ENCODE measurements at regions not wholly inside any gene's neighbourhood (a gene's known extent, or its start where the extent isn't known, plus 50 kb on each side); places are given as distances from the start of the nearest gene placed in this dataset.

- H3K4me3 ChIP-seq: no peak overlapping the region
- no peak for DNase-seq (ENCODE audit: low spot score in 2 of 2)
- no peak for TF ChIP-seq POLR2A (IDR thresholded peaks at IDR 0.05)
- no peak for TF ChIP-seq POLR2AphosphoS5 (IDR thresholded peaks at IDR 0.05)
- TF ChIP-seq CTCF (IDR thresholded peaks at IDR 0.05): no peak
- H3K4me1 ChIP-seq: no peaks in the 10 kb centered on the region
- no peaks in the 10 kb centered on the region for H3K36me3 ChIP-seq
- no peaks in the 10 kb centered on the region for H3K27me3 ChIP-seq
- no peak overlapping the region for H3K27ac ChIP-seq
- no peaks in the 10 kb centered on the region for H3K9me3 ChIP-seq
- intact Hi-C loops (cut with DNase I; ENCODE audit: low total_unique reads): no loop called here
These were observed 505.4 kb upstream of the RBFOX1 start for GRCh38 chr16:6827267-6827666.

- Histone ChIP-seq H3K27ac (no peak overlapping the region), H3K4me1 (no peaks in the 10 kb centered on the region), H3K9me3 (no peaks in the 10 kb centered on the region), H3K4me3 (no peak overlapping the region), H3K27me3 (no peaks in the 10 kb centered on the region), H3K36me3 (no peaks in the 10 kb centered on the region)
- TF ChIP-seq POLR2AphosphoS5 (IDR thresholded peaks at IDR 0.05) (no peak), CTCF (IDR thresholded peaks at IDR 0.05) (no peak), POLR2A (IDR thresholded peaks at IDR 0.05) (no peak)
- intact Hi-C loops (cut with DNase I; ENCODE audit: low total_unique reads): no loop called here
- DNase-seq (ENCODE audit: low spot score in 2 of 2): no peak
These were observed 510.6 kb upstream of the RBFOX1 start for GRCh38 chr16:6822041-6822440.

- H3K4me3 ChIP-seq: no peak overlapping the region
- H3K27me3 ChIP-seq: no peaks in the 10 kb centered on the region
- no peak for DNase-seq (ENCODE audit: low spot score in 2 of 2)
- no peaks in the 10 kb centered on the region for H3K36me3 ChIP-seq
- TF ChIP-seq POLR2A (IDR thresholded peaks at IDR 0.05) (no peak), CTCF (IDR thresholded peaks at IDR 0.05) (no peak), POLR2AphosphoS5 (IDR thresholded peaks at IDR 0.05) (no peak)
- intact Hi-C loops (cut with DNase I; ENCODE audit: low total_unique reads): loop anchor here (10.0 kb wide), 1 partner anchor 120 kb away; no protein-coding TSS in a partner anchor
- H3K9me3 ChIP-seq: no peaks in the 10 kb centered on the region
- H3K4me1 ChIP-seq: no peaks in the 10 kb centered on the region
- H3K27ac ChIP-seq: no peak overlapping the region
These were observed 528.2 kb upstream of the RBFOX1 start for GRCh38 chr16:6804461-6804860.

- no peak for TF ChIP-seq CTCF (IDR thresholded peaks at IDR 0.05)
- no peak for TF ChIP-seq POLR2AphosphoS5 (IDR thresholded peaks at IDR 0.05)
- TF ChIP-seq POLR2A (IDR thresholded peaks at IDR 0.05): no peak
- H3K4me1 ChIP-seq: no peaks in the 10 kb centered on the region
- intact Hi-C loops (cut with DNase I; ENCODE audit: low total_unique reads): loop anchor here (10.0 kb wide), 1 partner anchor 122 kb away; no protein-coding TSS in a partner anchor
These were observed 529.5 kb upstream of the RBFOX1 start for GRCh38 chr16:6803176-6803575.

GRCh38 chr16:6797223-6797622 lies 535.4 kb upstream of the RBFOX1 start:
- H3K4me1 ChIP-seq: no peaks in the 10 kb centered on the region
- H3K27me3 ChIP-seq: no peaks in the 10 kb centered on the region
- no peaks in the 10 kb centered on the region for H3K36me3 ChIP-seq
- DNase-seq (ENCODE audit: low spot score in 2 of 2): no peak
- intact Hi-C loops (cut with DNase I; ENCODE audit: low total_unique reads): no loop called here
- no peak overlapping the region for H3K27ac ChIP-seq
- H3K9me3 ChIP-seq: no peaks in the 10 kb centered on the region
- TF ChIP-seq POLR2A (IDR thresholded peaks at IDR 0.05): no peak
- no peak for TF ChIP-seq POLR2AphosphoS5 (IDR thresholded peaks at IDR 0.05)
- TF ChIP-seq CTCF (IDR thresholded peaks at IDR 0.05): no peak
- H3K4me3 ChIP-seq: no peak overlapping the region

More at GRCh38 chr16:6803176-6803575, 529.5 kb upstream of the RBFOX1 start:
- Histone ChIP-seq H3K36me3 (no peaks in the 10 kb centered on the region), H3K27me3 (no peaks in the 10 kb centered on the region), H3K4me3 (no peak overlapping the region), H3K9me3 (no peaks in the 10 kb centered on the region), H3K27ac (no peak overlapping the region)
- DNase-seq (ENCODE audit: low spot score in 2 of 2): no peak

Data from breast epithelium (tissue), 4 donors.